HepG2 (cell line): ENCODE measurements at regions not wholly inside any gene's neighbourhood (a gene's known extent, or its start where the extent isn't known, plus 50 kb on each side); places are given as distances from the start of the nearest gene placed in this dataset.

Source experiments
- ATAC-seq: fragments of 200-7000 bp; cut with Tn5 transposase; 3 replicates; pipeline ENCODE4 v1.9.1; 2020; ENCODE audit warnings: mild to moderate bottlenecking, moderate library complexity
- BruUV-seq: library from RNA; stranded (reverse); fragments of 400-500 nt; replicated peaks from 2 replicates; lab custom pipeline; 2021; lab: Mats Ljungman, UMichigan
- CTCF ChIA-PET: fragments of 300-600 bp; formaldehyde crosslinking; extraction: SDS; loops from one replicate; lab custom pipeline; 2021; ENCODE audit warnings: low total read pairs, inconsistent platforms, low intra/inter-chr PET ratio; lab: Yijun Ruan, JAX
- POLR2A ChIA-PET: fragments of 350-600 bp; sonication (Branson Sonifier 250); formaldehyde crosslinking; loops from one replicate; lab custom pipeline; 2020; ENCODE audit warnings: antibody characterized with exemption, inconsistent platforms; lab: Yijun Ruan, JAX
- DNase-seq: peaks from one replicate; pipeline ENCODE4 v3.0.0-alpha.2; 2015; ENCODE audit warnings: low spot score
- FAIRE-seq: peaks from 3 replicates; lab custom pipeline; 2011; peaks lifted over from hg19 to GRCh38; lab: Jason Lieb, UNC
- H2AFZ ChIP-seq: one replicate; pipeline ENCODE4 v1.6.1; 2011; ENCODE audit warnings: low read length, inconsistent platforms
- H3K27ac ChIP-seq: fragments of 300-600 bp; 3 replicates; pipeline ENCODE4 v1.8.0; 2011; ENCODE audit warnings: mixed run types, mild to moderate bottlenecking, mixed read lengths, low read length, inconsistent platforms; ENCODE audit not compliant: insufficient read depth; ENCODE audit errors: extremely low read length
- H3K27me3 ChIP-seq, 2 experiments: fragments of 200-600 bp in 1 of 2; 2 replicates in 1 of 2; 3 replicates in 1 of 2; pipeline versions ENCODE4 v1.6.0 to v1.8.0; 2011; ENCODE audit warnings: low read length in 2 of 2, mild to moderate bottlenecking in 2 of 2, moderate library complexity in 2 of 2, inconsistent platforms in 1 of 2; ENCODE audit not compliant: insufficient read depth in 2 of 2, control insufficient read depth in 1 of 2
- H3K36me3 ChIP-seq, 2 experiments: fragments of 200-600 bp in 1 of 2; replicated peaks in 1 of 2; 2 replicates in 1 of 2; 3 replicates in 1 of 2; pipeline versions ENCODE4 v1.5.1 to v1.8.0; 2011; ENCODE audit warnings: low read length in 2 of 2, inconsistent platforms in 1 of 2; ENCODE audit not compliant: insufficient read depth in 2 of 2, control insufficient read depth in 1 of 2
- H3K4me1 ChIP-seq: 2 replicates; pipeline ENCODE4 v1.5.1; 2012; ENCODE audit warnings: low read length, inconsistent platforms; ENCODE audit not compliant: insufficient read depth
- H3K4me2 ChIP-seq: 2 replicates; pipeline ENCODE4 v1.6.0; 2011; ENCODE audit warnings: low read depth, low read length, inconsistent platforms
- H3K4me3 ChIP-seq, 3 experiments: fragments of 200-600 bp in 1 of 3; sonication (generic), shearing (Covaris generic) in 1 of 3; replicated peaks in 1 of 3; 2 replicates each; pipeline ENCODE4 v1.5.1; 2011 to 2016; ENCODE audit warnings: low read length in 3 of 3, inconsistent platforms in 2 of 3, low read depth in 2 of 3, mild to moderate bottlenecking in 2 of 3, control low read depth in 1 of 3, mixed read lengths in 1 of 3; ENCODE audit not compliant: insufficient read depth in 1 of 3
- H3K79me2 ChIP-seq: one replicate; pipeline ENCODE4 v1.6.1; 2011; ENCODE audit warnings: low read length, inconsistent platforms; ENCODE audit not compliant: insufficient read depth
- H3K9ac ChIP-seq: 2 replicates; pipeline ENCODE4 v1.6.0; 2011; ENCODE audit warnings: mild to moderate bottlenecking, low read depth, low read length, inconsistent platforms; ENCODE audit not compliant: insufficient read depth
- H3K9me3 ChIP-seq: 2 replicates; pipeline ENCODE4 v1.5.1; 2012; ENCODE audit warnings: mild to moderate bottlenecking, low read length
- H4K20me1 ChIP-seq: 2 replicates; pipeline ENCODE4 v1.6.0; 2011; ENCODE audit warnings: inconsistent platforms, mild to moderate bottlenecking, low read length, moderate library complexity; ENCODE audit not compliant: insufficient read depth
- DNMT3B ChIP-seq: conservative IDR thresholded peaks from 2 replicates; pipeline ENCODE4 v1.6.1; 2016; ENCODE audit warnings: missing biosample characterization, control low read depth
- ELF3 ChIP-seq: IDR thresholded peaks from 2 replicates; pipeline ENCODE4 v1.6.1; 2016; ENCODE audit warnings: missing genetic modification reagents, missing compliant biosample characterization
- LRRFIP1 ChIP-seq: sonication (generic); formaldehyde crosslinking; conservative IDR thresholded peaks from 2 replicates; pipeline ENCODE4 v1.4.0; 2020; ENCODE audit warnings: missing genetic modification reagents
- USF2 ChIP-seq, 2 experiments: sonication (generic) in 1 of 2; formaldehyde crosslinking in 1 of 2; IDR thresholded peaks; 2 replicates each; pipeline versions ENCODE4 v1.5.1 to v1.6.1; 2011 to 2020; ENCODE audit warnings: borderline replicate concordance in 1 of 2, low read depth in 1 of 2, low read length in 1 of 2, mild to moderate bottlenecking in 1 of 2, missing genetic modification reagents in 1 of 2, moderate library complexity in 1 of 2
- ZNF264 ChIP-seq: sonication (generic); formaldehyde crosslinking; IDR thresholded peaks from 2 replicates; pipeline ENCODE4 v1.4.0; 2020; ENCODE audit warnings: missing genetic modification reagents
- ZNF468 ChIP-seq: sonication (generic); formaldehyde crosslinking; IDR thresholded peaks from 2 replicates; pipeline ENCODE4 v1.8.0; 2022; ENCODE audit warnings: mild to moderate bottlenecking, moderate library complexity, missing genetic modification reagents
- ZNF777 ChIP-seq: sonication (generic); formaldehyde crosslinking; IDR thresholded peaks from 2 replicates; pipeline ENCODE4 v1.4.0; 2020; ENCODE audit warnings: missing genetic modification reagents
- WGBS: methylation state at CpG from one replicate; pipeline ENCODE4 v1.1.6; 2017; ENCODE audit warnings: low lambda C conversion rate; 5-methylcytosine and 5-hydroxymethylcytosine counted together
- in situ Hi-C: cut with HindIII; loops from 2 replicates; pipeline ENCODE4 v1.10.0; 2017; ENCODE audit warnings: low pct_unique_long_range_greater_than_20kb; ENCODE audit not compliant: extremely low pct_ligation_motif_present
- intact Hi-C: fragments of 100-400 bp; cut with micrococcal nuclease; formaldehyde crosslinking; loops from one replicate; pipeline ENCODE4 v1.10.0; 2022; ENCODE audit not compliant: unreplicated experiment

DNA sequence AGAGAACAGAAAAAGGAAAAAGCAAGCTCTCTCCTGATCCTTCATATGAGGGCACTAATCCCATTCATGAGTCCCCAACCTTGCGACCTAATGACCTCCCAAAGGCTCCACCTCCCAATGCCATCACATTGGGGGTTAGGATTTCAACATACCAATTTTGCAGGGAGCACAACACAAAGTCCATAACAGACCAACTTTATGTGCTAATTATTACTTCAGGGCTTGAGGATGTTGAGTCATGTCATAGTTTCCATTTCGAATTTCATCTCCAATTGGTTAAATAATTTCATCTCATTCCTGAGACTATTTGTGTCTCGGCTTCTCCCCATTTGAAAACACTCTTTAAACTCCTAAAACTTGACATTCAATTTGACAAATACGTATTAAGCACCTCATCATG, 69.9 kb upstream of the KLF7 start:
- ATAC-seq: no peak
- POLR2A ChIA-PET: no interaction called here
- H4K20me1 ChIP-seq: no peaks in the 10 kb centered on the region
- H3K9me3 ChIP-seq: no peaks in the 10 kb centered on the region
- in situ Hi-C loops: no loop called here
- intact Hi-C loops: no loop called here
- H3K27me3 ChIP-seq: no peaks in the 10 kb centered on the region
- no peak overlapping the region for H3K4me2 ChIP-seq
- H2AFZ ChIP-seq: no peak overlapping the region
- no peak overlapping the region for H3K4me3 ChIP-seq
- 2% methylated on average over 4 of the region's 4 CpGs for WGBS
- CTCF ChIA-PET: no interaction called here
- BruUV-seq: no TSS peak
- H3K79me2 ChIP-seq: no peaks in the 10 kb centered on the region
- no peak for FAIRE-seq
- no peak for DNase-seq
- TF ChIP-seq ZNF264 (CRISPR knock-in tag) (0 out of 2 replicates have a peak, but pooled peaks have one; percentile 33), USF2 (IDR thresholded peaks at IDR 0.05; ENCODE audit: low read depth, low read length) (no peak), USF2 (CRISPR knock-in tag; IDR thresholded peaks at IDR 0.05; ENCODE audit: borderline replicate concordance) (no peak)
- H3K27ac ChIP-seq: no peak overlapping the region
- no peaks in the 10 kb centered on the region for H3K36me3 ChIP-seq
- H3K9ac ChIP-seq: no peak overlapping the region
- H3K4me1 ChIP-seq: no peaks in the 10 kb centered on the region

- Histone ChIP-seq H3K27me3 (no peaks in the 10 kb centered on the region), H3K36me3 (no peaks in the 10 kb centered on the region), H2AFZ (no peak overlapping the region), H3K79me2 (no peaks in the 10 kb centered on the region), H3K9me3 (no peaks in the 10 kb centered on the region), H3K9ac (no peak overlapping the region), H3K4me2 (no peak overlapping the region), H3K4me3 (no peak overlapping the region), H3K27ac (no peak overlapping the region), H3K4me1 (no peaks in the 10 kb centered on the region), H4K20me1 (no peaks in the 10 kb centered on the region)
- intact Hi-C loops: no loop called here
- FAIRE-seq (no peak), ATAC-seq (no peak), DNase-seq (no peak)
- TF ChIP-seq ELF3 (CRISPR knock-in tag) (no peak), ZNF777 (CRISPR knock-in tag) (no peak), DNMT3B (no peak), LRRFIP1 (CRISPR knock-in tag) (no peak), ZNF468 (CRISPR knock-in tag) (no peak)
- ChIA-PET POLR2A (no interaction called here), CTCF (no interaction called here)
- in situ Hi-C loops: no loop called here
- WGBS: 14% methylated on average over 2 of the region's 2 CpGs
- no TSS peak for BruUV-seq
Measured at GRCh38 chr2:207236156-207236935, 70.6 kb upstream of the KLF7 start.
